Astrocyte of the hippocampus (primary cell): ENCODE measurements at regions not wholly inside any gene's neighbourhood (a gene's known extent, or its start where the extent isn't known, plus 50 kb on each side); places are given as distances from the start of the nearest gene placed in this dataset.

Source experiments
- DNase-seq: peaks from one replicate; pipeline ENCODE4 v3.0.0; 2011; ENCODE audit warnings: low read depth, low spot score

GRCh38 chr5:82364497-82364896, 86.3 kb upstream of the RPS23 start:
- DNase-seq, result peak; percentile 81

GRCh38 chr5:82363524-82363923, 85.4 kb upstream of the RPS23 start:
- no peak for DNase-seq

DNA sequence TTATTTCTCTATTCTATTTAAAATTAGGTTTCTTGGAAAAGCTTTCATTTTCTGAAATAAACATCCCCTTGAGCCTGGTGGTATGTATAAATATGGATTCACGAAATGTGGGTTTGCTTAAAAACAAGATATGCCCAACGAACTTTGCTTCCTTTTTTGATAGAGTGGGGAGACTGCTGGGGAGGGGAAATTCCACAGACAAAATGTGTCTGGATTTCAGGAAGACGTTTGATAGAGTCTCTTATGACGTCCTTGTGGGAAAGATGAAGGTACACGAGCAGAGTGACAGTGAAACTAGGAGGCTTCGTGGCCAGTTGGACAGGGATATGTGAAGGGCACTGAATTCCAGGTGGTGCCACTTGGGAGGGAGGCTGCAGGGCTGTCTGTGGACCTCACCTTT, 84.5 kb upstream of the RPS23 start:
- no peak for DNase-seq

DNA sequence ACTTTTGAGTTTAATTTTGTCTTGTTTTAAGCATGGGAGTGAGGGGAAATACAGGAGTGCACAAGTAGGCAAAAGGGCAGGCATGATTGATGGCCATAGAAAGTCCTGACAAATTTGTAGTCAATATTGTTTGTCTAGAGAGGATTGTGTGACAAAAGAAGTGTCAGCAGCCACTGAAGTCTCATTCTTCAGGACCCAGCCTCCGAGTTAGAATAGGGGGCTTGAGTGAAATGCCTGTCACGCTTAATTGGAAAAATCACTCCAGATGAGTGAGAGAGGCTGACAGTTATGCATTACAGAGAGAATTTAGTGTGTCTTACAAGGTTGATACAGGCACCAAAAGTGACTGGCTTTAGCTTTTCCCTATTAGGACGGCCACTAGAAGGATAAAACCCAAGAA, 81.9 kb upstream of the RPS23 start:
- no peak for DNase-seq

- peak; percentile 29 for DNase-seq
These were observed 81.1 kb upstream of the RPS23 start for GRCh38 chr5:82359272-82359671.

GRCh38 chr5:82358457-82358856, 80.3 kb upstream of the RPS23 start:
- no peak for DNase-seq

DNA sequence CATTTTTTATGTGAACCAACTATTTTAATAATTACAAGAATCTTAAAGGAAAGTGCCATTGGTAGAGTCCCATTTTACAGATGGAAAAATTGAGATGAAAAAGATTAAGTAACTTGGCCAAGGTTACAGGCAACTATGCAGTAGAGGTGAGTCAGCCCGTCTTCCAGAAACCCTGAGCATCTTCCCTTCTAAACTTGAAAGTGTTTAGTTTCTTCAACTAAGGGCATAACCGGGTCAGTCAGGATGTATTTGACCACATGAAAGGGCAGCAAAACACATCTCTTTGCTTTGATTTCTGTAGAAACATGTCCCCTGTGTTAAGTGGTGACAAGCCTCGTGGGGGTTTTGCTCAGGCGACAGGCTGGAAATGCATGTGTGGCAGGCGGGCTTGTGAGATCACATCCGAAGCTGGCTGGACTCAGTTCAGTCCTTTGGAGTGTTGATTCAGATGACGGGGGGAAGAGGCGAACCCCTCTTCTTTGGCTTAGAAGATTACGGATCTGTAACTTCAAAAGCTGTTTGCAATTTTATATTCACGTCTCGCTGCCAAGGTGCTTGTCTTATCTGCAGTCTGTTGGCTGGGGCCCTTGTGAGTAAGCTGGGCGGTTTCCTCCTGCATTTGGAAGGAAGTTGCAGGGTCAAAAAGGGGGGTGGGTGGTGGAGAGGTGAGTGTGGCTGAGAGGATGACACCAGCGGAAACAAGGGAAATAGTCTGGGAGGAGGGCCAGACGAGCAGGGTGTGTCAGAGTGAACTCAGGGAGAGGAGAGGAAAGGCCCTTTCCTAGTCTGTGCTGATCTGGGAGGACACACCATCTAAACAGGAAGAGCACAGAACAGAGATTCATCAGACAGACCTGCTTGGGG, 78.9 kb upstream of the RPS23 start:
- peak; percentile 78 for DNase-seq

- no peak for DNase-seq
These were observed 77.9 kb upstream of the RPS23 start for GRCh38 chr5:82356021-82356420.

- no peak for DNase-seq
These were observed 77.3 kb upstream of the RPS23 start for GRCh38 chr5:82355496-82355895.

DNA sequence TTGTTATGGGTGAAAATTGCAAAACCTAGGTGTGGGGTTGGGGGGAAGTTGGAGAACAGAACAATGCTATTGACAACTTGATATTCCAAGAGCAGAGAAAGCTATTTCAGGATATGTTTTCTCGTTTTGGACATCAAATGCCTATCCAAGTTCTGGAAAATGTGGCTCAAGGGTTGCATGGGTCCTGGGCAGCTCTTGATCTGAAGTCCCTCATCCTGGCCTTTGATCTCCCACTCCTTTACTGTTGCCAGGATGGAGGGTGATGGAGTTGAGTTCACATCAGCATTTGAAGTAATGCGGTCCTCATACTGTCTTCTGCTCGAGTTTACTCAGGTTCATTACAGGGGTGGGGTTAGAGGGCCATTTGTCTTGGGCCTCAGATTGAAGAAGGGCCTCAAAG, 76.9 kb upstream of the RPS23 start:
- DNase-seq, result no peak

DNA sequence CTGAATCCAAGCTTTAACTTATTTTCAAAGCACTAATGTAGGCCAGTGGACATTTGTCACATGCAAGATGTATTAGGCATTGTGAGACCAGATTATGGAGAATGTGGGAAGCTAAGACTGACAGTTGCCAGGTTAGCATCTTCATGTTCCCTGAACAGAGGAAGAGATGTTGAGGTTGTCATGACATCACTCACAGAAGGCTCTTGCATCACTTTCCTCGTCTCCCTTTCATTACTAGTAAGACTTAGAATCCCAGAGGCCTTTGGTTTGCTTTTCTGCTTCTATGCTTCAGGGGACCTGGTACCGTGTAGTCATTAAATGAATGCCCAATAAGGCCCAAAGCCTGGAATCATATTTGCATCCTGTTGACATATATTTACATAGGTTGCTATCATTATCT, 76.4 kb upstream of the RPS23 start:
- DNase-seq, result no peak

DNA sequence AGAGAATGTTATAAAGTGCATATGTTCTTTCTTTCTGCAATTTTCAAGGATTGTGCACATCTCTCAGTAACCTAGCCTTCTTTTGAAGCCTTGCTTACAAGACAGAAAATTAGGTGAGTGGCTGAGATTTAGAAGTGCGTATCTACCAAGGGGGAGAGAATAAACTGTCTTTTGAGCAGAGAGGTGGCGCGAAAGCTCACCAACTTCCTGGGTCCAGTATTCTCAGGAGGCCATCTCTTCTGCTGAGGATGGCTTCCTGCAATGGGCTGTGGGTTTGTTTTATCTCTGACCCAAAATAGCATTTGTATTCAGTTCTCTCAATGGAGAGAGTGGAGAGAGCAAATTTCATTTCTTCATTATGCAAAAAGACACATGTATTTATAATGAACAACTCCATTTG, 75.4 kb upstream of the RPS23 start:
- no peak for DNase-seq

DNA sequence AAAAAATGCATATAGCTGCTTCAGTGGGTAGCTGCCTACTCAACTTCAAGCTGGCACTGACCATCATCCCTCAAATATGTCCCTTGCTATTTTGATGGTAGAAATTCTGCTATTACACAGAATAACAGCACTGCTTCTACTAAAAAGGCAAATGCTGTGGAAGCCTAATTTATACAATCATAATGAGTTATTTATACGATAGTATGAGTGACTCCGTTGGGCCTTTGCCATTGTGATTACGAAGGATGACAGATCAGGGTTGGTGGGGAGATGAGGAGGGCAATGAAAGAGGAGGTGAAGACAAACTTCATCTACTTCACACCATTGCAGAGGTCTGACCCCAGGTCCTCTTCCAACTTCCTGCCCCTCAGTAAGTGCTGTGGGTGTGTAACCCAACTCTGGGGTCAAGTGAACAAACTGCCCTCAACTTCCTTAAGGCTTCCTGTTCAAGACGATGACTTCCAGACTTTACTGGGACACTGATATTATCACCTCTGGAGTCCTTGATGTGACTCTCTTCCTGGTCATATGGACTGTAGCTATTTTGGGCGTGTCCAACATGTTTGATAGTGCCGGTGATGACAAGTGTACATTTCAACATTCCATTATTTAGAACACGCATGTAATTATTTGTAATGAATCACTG, 74.1 kb upstream of the RPS23 start:
- DNase-seq, result no peak

GRCh38 chr5:82351754-82352145, 73.6 kb upstream of the RPS23 start:
- peak; percentile 88 for DNase-seq

- DNase-seq, result no peak
These were observed 73.1 kb upstream of the RPS23 start for GRCh38 chr5:82351297-82351696.

GRCh38 chr5:82349652-82350051, 71.5 kb upstream of the RPS23 start:
- no peak for DNase-seq

DNA sequence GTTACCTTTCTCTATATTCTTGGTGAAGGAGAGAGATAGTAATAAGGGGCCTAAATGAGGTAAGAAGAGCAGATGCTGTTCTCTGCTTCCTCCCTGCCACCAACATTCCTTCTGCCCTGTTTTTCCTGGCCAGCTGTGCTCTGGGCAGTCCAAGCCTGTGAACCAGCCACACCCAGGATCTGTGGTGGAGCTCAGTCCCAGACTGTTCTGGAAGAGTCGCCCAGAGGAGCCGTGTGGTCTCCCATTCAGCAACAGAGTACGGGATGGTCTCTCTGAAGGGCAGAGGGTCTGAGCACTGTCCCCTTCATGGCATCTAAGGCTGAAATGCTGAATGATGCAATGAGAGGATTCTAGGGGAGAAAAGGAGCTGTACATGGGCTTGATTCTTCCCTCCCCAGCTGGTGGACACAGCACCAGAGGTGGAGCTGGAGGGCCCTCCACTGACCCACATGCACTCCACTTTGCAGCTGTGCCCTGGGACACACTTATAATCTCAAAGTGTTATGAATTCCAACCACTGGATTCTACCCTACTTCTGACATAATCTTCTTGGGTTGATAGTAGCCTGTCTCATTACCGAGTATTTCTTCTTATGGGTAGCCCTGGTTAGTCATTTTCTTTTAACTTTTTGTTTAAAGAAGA, 70.8 kb upstream of the RPS23 start:
- peak; percentile 56 for DNase-seq

GRCh38 chr5:82347201-82347865, 69.2 kb upstream of the RPS23 start:
- peak; percentile 76 for DNase-seq

GRCh38 chr5:82346399-82347165, 68.4 kb upstream of the RPS23 start:
- no peak for DNase-seq

- DNase-seq, result no peak
These were observed 67.0 kb upstream of the RPS23 start for GRCh38 chr5:82345108-82345507.

DNA sequence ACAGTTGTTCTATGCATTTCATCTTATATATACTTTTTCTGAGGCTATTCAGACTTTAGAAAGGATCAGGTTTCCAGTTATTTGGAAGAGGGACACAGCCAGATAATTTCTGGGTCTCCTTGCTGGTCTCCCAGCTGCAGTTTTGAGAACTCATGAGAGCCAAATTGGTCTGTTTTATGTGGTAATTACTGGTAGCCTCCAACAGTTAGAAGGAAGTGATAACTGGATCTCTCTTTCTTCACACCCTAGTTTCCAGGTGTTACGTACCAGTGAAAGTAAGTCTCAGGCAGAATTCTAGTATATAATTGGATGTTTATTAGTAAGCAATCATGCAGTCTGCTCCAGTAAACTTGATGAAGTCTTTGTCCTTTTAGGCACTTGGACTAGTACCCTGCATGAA, 63.2 kb upstream of the RPS23 start:
- DNase-seq, result no peak

- DNase-seq, result no peak
These were observed 62.6 kb upstream of the RPS23 start for GRCh38 chr5:82340799-82341198.
